ENCODE measurements at regions not wholly inside any gene's neighbourhood (a gene's known extent, or its start where the extent isn't known, plus 50 kb on each side); places are given as distances from the start of the nearest gene placed in this dataset.

GRCh38 chr3:144073698-144074097, 102.1 kb downstream of the DIPK2A start:
- TF ChIP-seq CTCF (IDR thresholded peaks at IDR 0.05; ENCODE audit: low read depth, low read length, poor library complexity, severe bottlenecking) (no peak), EZH2phosphoT487 (IDR thresholded peaks at IDR 0.05; ENCODE audit: borderline replicate concordance, low read length) (no peak)

All from DOHH2 (cell line).